ENCODE measurements at regions not wholly inside any gene's neighbourhood (a gene's known extent, or its start where the extent isn't known, plus 50 kb on each side); places are given as distances from the start of the nearest gene placed in this dataset.

DNA sequence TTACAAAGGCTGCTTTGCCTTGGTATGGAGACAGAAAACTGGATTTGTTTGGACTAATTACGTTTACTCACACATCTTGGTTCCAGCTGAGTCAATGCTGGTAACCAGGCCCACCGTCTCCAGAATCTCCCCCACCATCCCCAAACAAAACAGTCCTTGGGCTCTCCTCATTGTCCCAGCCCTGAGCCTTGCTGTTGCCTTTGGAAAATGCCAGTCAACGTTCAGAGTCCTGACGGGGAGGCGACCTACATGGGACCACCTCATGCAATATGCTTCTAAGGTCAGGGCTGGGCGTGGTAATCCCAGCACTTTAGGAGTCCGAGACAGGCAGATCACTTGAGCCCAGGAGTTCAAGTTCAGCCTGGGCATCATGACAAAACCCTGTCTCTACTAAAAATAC, 85.2 kb upstream of the IQSEC1 start:
- no peak for DNase-seq (ENCODE audit: low read depth in 2 of 2)

- no peak for DNase-seq (ENCODE audit: low read depth in 2 of 2)
Measured at GRCh38 chr3:13157986-13158385, 84.8 kb upstream of the IQSEC1 start.

- DNase-seq (ENCODE audit: low read depth in 2 of 2), result no peak
Measured at GRCh38 chr3:13152826-13153710, 79.8 kb upstream of the IQSEC1 start.

DNA sequence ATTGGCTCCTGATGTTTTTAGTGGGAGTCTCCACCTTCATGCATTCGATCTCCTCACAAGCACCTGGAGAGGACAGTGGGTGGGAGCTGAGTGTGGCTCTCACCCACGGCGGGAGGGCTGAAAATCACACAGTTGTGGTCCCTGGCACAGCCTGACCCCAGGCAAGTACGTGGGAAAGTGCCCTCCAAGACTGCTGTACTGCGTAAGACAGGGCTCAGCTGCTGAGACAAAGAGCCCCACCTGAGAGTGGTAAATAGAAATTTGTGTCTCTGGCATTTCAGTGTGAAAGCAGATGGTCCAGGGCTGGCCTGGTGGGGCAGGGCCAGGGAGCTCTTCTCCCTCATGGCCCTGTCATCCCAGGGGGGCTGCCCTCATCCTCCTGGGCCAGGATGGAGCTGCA, 77.4 kb upstream of the IQSEC1 start:
- DNase-seq (ENCODE audit: low read depth in 2 of 2), result no peak

GRCh38 chr3:13149330-13150108, 76.3 kb upstream of the IQSEC1 start:
- no peak for DNase-seq (ENCODE audit: low read depth in 2 of 2)

- DNase-seq (ENCODE audit: low read depth in 2 of 2), result no peak
Measured at GRCh38 chr3:13148561-13149329, 75.5 kb upstream of the IQSEC1 start.

GRCh38 chr3:13148126-13148525, 74.9 kb upstream of the IQSEC1 start:
- DNase-seq (ENCODE audit: low read depth in 2 of 2), result no peak

DNA sequence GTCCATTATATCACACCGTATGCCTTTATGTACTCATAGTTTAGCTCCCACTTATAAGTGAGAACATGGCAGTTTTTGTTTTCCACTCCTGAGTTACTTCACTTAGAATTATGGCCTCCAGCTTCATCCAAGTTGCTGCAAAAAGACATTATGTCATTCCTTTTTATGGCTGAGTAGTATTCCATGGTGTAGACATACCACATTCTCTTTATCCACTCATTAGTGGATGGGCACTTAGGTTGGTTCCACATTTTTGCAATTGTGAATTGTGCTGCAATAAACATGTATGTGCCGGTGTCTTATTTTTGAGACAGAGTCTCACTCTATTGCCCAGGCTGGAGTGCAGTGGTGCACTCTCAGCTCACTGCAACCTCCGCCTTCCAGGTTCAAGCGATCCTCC, 74.1 kb upstream of the IQSEC1 start:
- no peak for DNase-seq (ENCODE audit: low read depth in 2 of 2)

- DNase-seq (ENCODE audit: low read depth in 2 of 2), result no peak
Measured at GRCh38 chr3:13146643-13147143, 73.5 kb upstream of the IQSEC1 start.

GRCh38 chr3:13145826-13146642, 72.8 kb upstream of the IQSEC1 start:
- DNase-seq (ENCODE audit: low read depth in 2 of 2), result no peak

GRCh38 chr3:13145131-13145825, 72.0 kb upstream of the IQSEC1 start:
- peak in 1 of 2 donors; percentile 14 for DNase-seq (ENCODE audit: low read depth in 2 of 2)

DNA sequence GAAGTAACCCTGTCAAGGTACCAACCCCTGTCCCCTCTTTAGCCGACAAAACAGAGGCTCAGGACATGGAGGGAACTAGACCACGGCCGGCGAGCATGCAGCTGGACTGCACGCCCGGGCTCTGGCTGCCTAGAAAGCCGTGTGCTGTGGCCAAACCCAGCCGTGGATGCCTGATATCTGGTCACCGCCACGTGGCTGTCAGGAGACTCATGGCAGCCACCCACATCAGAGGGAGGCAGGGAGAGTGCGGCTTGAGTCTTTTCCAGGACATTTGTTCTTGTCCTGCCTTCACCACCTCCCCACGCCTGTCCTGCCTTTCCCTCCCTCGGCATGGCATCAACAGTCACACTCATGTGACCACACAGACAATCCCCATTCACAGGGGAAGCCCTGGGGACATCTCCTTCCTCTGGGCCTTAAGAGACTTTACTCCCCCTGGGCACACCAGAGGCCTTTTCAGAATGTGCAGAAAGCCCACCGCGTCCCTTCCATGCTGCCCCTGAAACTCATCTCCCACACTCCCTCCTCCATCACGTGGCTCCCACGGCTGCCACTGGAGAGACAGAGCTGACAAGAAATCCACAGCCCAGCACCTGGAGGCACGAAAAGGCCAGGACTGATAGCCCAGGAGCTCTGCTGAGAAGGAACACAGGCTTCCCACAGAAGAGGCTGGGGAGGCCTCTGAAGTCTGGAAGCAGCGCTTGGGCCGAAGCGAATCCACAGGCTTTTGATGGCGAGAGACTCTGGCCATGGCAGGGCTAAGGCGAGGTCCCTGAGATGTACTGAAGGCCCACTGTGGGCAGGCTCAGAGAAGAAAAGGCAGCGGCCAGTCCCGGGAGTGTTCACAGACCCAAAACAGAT, 71.2 kb upstream of the IQSEC1 start:
- DNase-seq (ENCODE audit: low read depth in 2 of 2), result no peak

DNA sequence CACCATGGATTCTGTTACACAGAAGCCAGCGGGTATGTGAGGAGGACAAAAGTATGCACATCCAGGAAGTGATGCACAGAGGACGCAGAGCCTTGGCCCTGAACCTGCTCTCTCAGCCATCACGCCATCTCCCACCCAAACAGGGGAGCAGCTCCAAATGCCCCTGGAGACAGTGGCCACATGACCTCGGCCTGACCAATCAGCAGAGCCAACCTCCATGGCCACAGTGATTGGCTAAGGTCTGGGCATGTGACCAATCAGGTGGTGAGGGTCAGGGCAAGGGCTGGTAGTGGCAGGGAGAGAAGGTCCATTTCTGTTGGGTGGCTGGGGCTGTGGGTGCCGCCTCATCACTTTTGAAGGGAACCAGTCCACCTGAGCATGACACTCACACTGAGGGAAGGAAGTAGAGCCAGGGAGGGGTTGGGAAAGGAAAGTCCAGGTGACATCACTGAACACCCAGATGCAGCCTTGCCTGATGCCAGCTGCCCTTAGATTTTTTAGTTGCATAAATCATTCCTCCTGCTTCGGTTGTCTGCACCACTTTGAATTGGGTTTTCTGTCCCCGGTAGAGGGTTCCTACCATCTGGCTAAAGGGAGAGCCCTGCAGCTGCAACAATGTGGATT, 70.3 kb upstream of the IQSEC1 start:
- no peak for DNase-seq (ENCODE audit: low read depth in 2 of 2)

GRCh38 chr3:13142552-13143380, 69.5 kb upstream of the IQSEC1 start:
- no peak for DNase-seq (ENCODE audit: low read depth in 2 of 2)

GRCh38 chr3:13141991-13142412, 68.8 kb upstream of the IQSEC1 start:
- peak; percentile 33 to 52 for DNase-seq (ENCODE audit: low read depth in 2 of 2)

- no peak for DNase-seq (ENCODE audit: low read depth in 2 of 2)
Measured at GRCh38 chr3:13141183-13141582, 68.0 kb upstream of the IQSEC1 start.

DNA sequence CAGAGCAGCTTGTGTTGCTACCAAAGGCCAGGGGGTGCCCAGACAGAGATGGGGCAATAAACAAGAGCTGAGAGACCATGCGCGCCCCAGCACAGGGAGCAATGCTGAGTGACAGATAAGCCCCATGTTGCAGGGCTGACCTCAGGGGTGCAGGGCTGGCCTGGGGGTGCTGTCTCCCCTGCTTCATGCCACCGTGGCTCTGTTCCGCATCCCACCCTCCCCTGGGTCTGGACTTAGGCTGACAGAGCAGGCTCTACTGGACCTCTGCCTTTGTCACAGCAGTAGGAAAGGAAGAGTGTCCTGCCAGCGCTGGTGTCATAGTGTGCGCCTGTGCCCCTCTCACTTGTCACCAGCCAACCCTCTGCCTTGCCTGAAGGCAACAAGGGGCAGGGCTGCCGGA, 67.4 kb upstream of the IQSEC1 start:
- no peak for DNase-seq (ENCODE audit: low read depth in 2 of 2)

DNA sequence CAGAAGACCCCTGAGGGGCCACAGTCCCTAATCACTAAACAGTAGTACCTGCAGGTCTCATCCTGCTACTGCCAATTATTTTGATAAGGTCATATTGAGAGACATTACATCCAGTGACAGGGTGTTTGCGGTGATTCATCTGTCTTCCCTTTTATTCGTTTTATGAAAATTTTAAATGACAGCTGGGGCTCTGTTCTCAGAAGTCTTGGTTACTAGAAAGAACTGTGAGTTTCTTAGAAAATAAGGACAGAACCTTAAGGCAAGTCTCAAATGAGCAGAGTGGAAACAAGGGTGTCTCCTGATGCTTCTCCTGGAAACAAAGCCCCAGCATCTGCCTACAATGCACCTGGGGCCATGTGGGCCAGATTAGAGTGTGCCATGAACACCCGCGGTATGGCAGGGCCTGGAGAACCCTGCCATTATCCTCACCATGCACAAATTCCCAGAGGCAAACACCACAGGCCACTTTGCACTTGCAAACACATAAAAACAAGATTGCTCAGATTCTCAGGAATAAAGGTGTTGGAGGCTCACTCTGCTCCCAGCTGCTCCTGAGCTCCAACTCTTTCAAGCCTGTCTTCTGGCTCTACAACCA, 66.3 kb upstream of the IQSEC1 start:
- no peak for DNase-seq (ENCODE audit: low read depth in 2 of 2)
